SIG-M5 treated with dmso at 0.1 percent for 504 hours (cell line): ENCODE measurements at regions not wholly inside any gene's neighbourhood (a gene's known extent, or its start where the extent isn't known, plus 50 kb on each side); places are given as distances from the start of the nearest gene placed in this dataset.
"Not testable (repeated sequence)": the region's sequence is repeated elsewhere in the genome, so short reads cannot be mapped to it uniquely, and the experiment has no call there.

ENCODE experiments used
- DNase-seq: peaks from one replicate; lab custom pipeline; 2025; ENCODE audit not compliant: unreplicated experiment; lab: John Stamatoyannopoulos, UW

- DNase-seq, result no peak
Measured at GRCh38 chr2:63737081-63737751, 104.5 kb upstream of the UGP2 start.

- DNase-seq, result no peak
Measured at GRCh38 chr2:63738019-63738418, 103.7 kb upstream of the UGP2 start.

DNA sequence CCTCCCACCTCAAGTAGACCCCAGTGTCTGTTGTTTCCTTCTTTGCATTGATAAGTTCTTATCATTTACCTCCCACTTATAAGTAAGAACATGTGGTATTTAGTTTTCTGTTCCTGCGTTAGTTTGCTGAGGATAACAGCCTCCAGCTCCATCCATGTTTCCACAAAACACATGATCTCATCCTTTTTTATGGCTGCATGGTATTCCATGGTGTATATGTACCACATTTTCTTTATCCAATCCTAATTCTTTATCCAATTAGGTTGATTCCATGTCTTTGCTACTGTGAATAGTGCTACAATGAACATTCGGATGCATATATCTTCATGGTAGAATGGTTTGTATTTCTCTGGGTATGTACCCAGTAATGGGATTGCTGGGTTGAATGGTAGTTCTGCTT lies 102.5 kb upstream of the UGP2 start:
- DNase-seq, result not testable (repeated sequence)

DNA sequence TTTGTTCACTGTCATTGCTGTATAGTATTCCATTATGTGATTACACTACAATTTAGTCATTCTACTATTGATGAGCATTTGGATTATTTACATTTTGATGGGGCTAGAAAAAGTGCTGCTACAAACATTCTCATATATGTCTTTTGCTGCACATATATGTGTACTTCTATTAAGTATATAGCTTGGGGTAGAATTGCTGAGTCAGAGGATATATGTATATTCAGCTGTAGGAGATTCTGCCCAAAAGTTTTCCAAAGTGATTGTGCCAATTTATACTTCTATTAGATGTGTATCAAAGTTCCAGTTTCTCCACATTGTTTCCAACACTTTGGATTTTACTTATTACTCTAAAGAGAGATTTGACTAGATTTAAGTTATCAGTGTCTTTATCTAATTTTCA lies 101.7 kb upstream of the UGP2 start:
- DNase-seq, result no peak

DNA sequence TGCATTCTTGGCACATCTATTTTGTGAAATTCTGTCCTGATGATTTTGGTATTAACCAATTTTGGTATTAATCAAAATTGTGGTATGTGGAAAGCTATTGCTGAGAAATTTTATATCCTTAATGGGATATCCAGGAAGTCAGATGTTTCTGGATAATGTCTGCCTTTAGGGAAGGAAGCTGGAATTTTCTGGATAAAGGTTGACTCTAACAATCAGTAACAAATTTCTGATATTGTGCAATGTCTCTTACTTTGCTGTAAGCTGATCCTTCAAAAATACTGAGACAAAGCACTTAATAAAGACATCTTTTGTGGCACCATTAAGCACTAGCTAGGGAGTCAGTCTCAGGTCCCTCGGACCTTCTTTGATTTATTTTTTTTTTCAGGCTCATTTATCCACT lies 100.8 kb upstream of the UGP2 start:
- DNase-seq, result no peak

- DNase-seq, result no peak
Measured at GRCh38 chr2:63741884-63742579, 99.7 kb upstream of the UGP2 start.

- DNase-seq, result no peak
Measured at GRCh38 chr2:63742580-63742976, 99.1 kb upstream of the UGP2 start.

- DNase-seq, result no peak
Measured at GRCh38 chr2:63743170-63743981, 98.3 kb upstream of the UGP2 start.

- peak; percentile 59 for DNase-seq
Measured at GRCh38 chr2:63743982-63744966, 97.4 kb upstream of the UGP2 start.

DNA sequence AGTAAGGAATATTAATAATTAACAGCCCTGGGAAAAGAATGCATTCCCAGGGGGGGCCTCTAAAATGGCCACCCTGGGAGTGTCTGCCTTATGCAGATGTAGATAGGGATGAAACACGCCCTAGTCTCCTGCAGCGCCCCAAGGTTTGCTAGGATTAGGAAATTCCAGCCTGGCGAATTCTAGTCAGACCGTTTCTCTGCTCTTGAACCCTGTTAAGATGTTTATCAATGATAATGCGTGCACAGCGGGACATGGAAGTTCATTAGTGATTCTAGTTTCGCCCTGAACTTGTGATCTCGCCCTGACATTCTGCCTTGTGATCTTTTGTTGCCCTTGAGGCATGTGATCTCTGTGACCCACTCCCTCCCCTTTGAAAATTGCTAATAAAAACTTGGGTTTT lies 95.1 kb upstream of the UGP2 start:
- DNase-seq, result not testable (repeated sequence)

DNA sequence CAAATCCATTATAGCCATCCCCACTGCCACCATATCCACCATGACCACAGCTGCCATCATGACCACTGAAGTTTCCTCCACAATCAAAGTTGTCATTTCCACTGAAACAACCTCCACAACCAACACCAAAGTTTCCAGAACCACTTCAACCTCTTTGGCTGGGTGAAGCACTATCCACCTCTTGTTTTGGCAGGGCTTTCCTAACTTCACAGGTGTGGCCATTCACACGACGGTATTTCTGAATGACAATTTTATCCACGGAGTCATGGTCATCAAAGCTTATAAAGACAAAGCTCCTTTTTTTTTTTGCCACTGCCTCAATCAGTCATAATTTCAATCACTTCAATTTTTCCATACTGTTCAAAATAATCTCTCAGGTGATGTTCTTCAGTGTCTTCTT lies 89.8 kb upstream of the UGP2 start:
- DNase-seq, result no peak

DNA sequence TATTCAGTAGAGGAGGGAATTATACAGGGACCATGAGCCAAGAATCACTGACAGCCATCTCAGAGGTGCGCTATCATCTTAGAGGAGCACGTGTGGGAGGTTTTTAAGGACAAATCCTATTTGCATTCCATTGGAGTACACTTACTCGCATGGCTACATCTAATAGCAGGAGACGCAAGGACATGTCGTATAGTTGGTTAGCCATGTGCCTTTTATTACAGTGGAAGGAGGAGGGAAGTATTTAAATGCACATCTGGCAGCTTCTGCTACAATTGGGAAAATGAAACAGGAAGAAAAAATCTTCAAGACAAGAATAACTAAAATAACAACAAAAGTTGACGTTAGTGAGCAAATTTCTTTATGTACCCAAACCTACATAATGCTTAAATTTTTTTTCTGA lies 86.5 kb upstream of the UGP2 start:
- no peak for DNase-seq

GRCh38 chr2:63755965-63756364 lies 85.7 kb upstream of the UGP2 start:
- no peak for DNase-seq

DNA sequence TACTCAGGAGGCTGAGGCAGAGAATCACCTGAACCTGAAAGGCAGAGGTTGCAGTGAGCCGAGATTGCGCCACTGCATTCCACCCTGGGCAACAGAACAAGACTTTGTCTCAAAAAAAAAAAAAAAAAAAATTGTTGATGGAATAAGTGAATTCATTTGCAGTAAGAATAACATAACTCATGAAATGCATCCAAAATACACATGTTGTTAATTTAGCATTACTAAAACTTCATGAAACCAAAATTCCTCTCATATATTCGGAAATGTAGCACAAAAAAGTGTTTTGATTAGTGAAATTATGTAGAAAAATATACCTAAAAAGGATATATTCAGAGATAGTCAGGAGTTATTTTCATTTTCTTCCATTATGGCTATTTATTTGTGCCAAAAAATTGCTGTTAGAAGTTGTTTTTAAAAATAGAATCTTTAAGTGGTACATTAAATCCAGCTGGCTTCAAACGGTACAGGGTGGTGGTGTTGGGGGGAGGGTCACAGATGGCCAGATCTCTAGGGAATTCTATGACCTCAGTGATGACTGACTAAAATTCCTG lies 78.2 kb upstream of the UGP2 start:
- DNase-seq, result no peak

GRCh38 chr2:63764630-63765029 lies 77.1 kb upstream of the UGP2 start:
- no peak for DNase-seq

DNA sequence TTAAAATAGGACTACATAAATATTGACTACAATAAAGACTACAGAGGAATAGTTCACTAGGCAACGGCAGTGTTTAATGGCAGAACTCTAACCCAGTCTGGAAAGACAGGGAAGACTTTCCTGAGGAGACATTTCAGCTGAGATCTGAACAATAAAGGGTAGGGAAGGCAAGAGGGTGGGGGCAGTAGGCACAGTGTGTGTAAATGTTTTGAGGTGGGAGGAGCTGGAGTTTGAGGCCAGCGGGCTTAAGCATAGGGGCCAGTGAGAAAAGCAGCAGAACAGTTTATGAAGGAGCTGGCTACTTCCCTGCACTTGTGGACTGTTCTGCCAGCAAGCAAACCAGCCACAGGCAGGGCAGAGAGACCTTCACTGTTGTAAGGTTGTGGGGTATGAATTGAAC lies 76.6 kb upstream of the UGP2 start:
- no peak for DNase-seq

- no peak for DNase-seq
Measured at GRCh38 chr2:63767307-63767706, 74.4 kb upstream of the UGP2 start.

GRCh38 chr2:63768051-63768450 lies 73.6 kb upstream of the UGP2 start:
- no peak for DNase-seq

DNA sequence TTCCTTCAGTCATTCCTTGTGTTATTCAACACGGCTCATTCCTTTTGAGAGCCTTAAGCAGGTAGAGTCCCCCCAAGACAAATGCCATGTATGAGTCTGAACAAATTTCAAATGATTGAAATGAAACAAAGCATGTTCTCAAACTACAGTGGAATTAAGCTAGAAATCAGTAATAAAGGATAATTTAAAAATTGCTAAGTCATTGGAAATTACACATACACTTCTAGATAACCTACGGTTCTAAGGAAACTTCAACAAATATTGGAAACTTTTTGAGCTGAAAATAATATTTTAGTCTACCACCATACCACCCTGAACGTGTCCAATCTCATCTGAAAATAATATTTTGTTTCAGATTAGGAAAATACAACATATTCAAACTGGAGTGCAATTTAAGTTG lies 71.8 kb upstream of the UGP2 start:
- no peak for DNase-seq

DNA sequence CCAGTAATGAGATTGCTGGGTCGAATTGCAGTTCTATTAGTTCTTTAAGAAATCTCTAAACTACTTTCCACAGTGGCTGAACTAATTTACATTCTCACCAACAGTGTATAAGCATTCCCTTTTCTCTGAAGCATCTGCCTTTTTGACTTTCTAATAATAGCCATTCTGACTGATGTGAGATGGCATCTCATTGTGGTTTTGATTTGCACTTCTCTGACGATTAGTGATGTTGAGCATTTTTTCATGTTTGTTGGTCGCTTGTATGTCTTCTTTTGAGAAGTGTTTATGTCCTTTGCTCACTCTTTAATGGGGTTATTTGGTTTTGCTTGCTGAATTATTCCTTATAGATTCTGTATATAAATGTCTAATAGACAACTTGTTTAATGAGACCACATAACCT lies 69.6 kb upstream of the UGP2 start:
- DNase-seq, result no peak

- no peak for DNase-seq
Measured at GRCh38 chr2:63775191-63775590, 66.5 kb upstream of the UGP2 start.
